A549 (cell line): ENCODE measurements at regions not wholly inside any gene's neighbourhood (a gene's known extent, or its start where the extent isn't known, plus 50 kb on each side); places are given as distances from the start of the nearest gene placed in this dataset.

ENCODE experiments used
- EHMT2 ChIP-seq: fragments of 200-600 bp; sonication (generic); IDR thresholded peaks from 2 replicates; pipeline ENCODE4 v1.6.1; 2016; ENCODE audit warnings: antibody characterized with exemption, low read depth, mild to moderate bottlenecking, moderate library complexity
- ESRRA ChIP-seq: fragments of 150-350 bp; IDR thresholded peaks from 2 replicates; pipeline ENCODE4 v1.6.1; 2014; ENCODE audit warnings: mild to moderate bottlenecking, low read length, borderline replicate concordance
- TF ChIP-seq, protein P1 (sequence below): fragments of >200 bp; sonication (Bioruptor Twin); formaldehyde crosslinking; IDR thresholded peaks from 3 replicates; pipeline ENCODE4 v1.5.1; 2016
- TF ChIP-seq, protein P2 (sequence below): fragments of 200-600 bp; sonication (generic); IDR thresholded peaks from 2 replicates; pipeline ENCODE4 v1.6.1; 2016; ENCODE audit warnings: antibody characterized with exemption, mild to moderate bottlenecking, moderate library complexity
- TF ChIP-seq, protein P3 (sequence below): IDR thresholded peaks from 2 replicates; pipeline ENCODE4 v1.6.1; 2012

DNA sequence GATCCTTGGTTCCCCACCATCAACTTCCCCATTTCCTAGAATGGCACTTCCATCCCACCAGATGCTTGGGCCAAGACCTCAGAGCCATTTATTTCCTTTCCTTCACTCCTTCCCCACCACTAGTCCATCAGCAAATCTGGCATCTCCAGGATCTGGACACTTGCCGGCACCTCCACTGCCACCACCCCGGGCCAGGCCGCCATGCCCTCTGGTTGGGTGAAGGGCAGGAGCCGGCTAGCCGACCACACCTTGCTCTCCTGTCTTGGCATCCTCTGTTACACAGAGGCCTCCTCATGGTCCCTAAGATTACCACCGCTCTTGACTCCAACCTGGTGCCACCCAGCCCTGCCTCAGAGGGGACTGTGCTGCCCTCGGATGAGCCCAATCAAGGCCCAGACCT, 104.5 kb downstream of the RMI2 start:
- TF ChIP-seq, protein P1, sequence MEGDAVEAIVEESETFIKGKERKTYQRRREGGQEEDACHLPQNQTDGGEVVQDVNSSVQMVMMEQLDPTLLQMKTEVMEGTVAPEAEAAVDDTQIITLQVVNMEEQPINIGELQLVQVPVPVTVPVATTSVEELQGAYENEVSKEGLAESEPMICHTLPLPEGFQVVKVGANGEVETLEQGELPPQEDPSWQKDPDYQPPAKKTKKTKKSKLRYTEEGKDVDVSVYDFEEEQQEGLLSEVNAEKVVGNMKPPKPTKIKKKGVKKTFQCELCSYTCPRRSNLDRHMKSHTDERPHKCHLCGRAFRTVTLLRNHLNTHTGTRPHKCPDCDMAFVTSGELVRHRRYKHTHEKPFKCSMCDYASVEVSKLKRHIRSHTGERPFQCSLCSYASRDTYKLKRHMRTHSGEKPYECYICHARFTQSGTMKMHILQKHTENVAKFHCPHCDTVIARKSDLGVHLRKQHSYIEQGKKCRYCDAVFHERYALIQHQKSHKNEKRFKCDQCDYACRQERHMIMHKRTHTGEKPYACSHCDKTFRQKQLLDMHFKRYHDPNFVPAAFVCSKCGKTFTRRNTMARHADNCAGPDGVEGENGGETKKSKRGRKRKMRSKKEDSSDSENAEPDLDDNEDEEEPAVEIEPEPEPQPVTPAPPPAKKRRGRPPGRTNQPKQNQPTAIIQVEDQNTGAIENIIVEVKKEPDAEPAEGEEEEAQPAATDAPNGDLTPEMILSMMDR: no peak
- TF ChIP-seq, protein P2, sequence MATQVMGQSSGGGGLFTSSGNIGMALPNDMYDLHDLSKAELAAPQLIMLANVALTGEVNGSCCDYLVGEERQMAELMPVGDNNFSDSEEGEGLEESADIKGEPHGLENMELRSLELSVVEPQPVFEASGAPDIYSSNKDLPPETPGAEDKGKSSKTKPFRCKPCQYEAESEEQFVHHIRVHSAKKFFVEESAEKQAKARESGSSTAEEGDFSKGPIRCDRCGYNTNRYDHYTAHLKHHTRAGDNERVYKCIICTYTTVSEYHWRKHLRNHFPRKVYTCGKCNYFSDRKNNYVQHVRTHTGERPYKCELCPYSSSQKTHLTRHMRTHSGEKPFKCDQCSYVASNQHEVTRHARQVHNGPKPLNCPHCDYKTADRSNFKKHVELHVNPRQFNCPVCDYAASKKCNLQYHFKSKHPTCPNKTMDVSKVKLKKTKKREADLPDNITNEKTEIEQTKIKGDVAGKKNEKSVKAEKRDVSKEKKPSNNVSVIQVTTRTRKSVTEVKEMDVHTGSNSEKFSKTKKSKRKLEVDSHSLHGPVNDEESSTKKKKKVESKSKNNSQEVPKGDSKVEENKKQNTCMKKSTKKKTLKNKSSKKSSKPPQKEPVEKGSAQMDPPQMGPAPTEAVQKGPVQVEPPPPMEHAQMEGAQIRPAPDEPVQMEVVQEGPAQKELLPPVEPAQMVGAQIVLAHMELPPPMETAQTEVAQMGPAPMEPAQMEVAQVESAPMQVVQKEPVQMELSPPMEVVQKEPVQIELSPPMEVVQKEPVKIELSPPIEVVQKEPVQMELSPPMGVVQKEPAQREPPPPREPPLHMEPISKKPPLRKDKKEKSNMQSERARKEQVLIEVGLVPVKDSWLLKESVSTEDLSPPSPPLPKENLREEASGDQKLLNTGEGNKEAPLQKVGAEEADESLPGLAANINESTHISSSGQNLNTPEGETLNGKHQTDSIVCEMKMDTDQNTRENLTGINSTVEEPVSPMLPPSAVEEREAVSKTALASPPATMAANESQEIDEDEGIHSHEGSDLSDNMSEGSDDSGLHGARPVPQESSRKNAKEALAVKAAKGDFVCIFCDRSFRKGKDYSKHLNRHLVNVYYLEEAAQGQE: no peak
- TF ChIP-seq EHMT2 (no peak), ESRRA (no peak)
- TF ChIP-seq, protein P3, sequence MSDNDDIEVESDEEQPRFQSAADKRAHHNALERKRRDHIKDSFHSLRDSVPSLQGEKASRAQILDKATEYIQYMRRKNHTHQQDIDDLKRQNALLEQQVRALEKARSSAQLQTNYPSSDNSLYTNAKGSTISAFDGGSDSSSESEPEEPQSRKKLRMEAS: no peak
